Karpas-422 (cell line): ENCODE measurements at regions not wholly inside any gene's neighbourhood (a gene's known extent, or its start where the extent isn't known, plus 50 kb on each side); places are given as distances from the start of the nearest gene placed in this dataset.
"Not testable (repeated sequence)": the region's sequence is repeated elsewhere in the genome, so short reads cannot be mapped to it uniquely, and the experiment has no call there.

ENCODE experiments used
- DNase-seq: peaks from one replicate; pipeline ENCODE4 v3.0.0-alpha.2; 2015
- H2AFZ ChIP-seq: fragments of 200-600 bp; sonication (generic); 2 replicates; pipeline ENCODE4 v1.6.1; 2014; ENCODE audit warnings: antibody characterized with exemption, low read length, mixed read lengths
- H3K27ac ChIP-seq: fragments of 200-600 bp; sonication (generic); 2 replicates; pipeline ENCODE4 v1.5.1; 2014; ENCODE audit warnings: mild to moderate bottlenecking, low read length, moderate library complexity
- H3K27me3 ChIP-seq: fragments of 200-600 bp; sonication (generic); 2 replicates; pipeline ENCODE4 v1.6.1; 2014; ENCODE audit warnings: low read length, mixed read lengths
- H3K36me3 ChIP-seq: fragments of 200-600 bp; sonication (generic); 2 replicates; pipeline ENCODE4 v1.6.1; 2014; ENCODE audit warnings: low read length, mixed read lengths; ENCODE audit not compliant: insufficient read depth
- H3K4me1 ChIP-seq: fragments of 200-600 bp; sonication (generic); 2 replicates; pipeline ENCODE4 v1.6.1; 2014; ENCODE audit warnings: mild to moderate bottlenecking, low read length, mixed read lengths
- H3K4me2 ChIP-seq: fragments of 200-600 bp; sonication (generic); 2 replicates; pipeline ENCODE4 v1.6.1; 2014; ENCODE audit warnings: low read length, low read depth, mild to moderate bottlenecking; ENCODE audit not compliant: poor library complexity, severe bottlenecking
- H3K4me3 ChIP-seq: fragments of 200-600 bp; sonication (generic); 2 replicates; pipeline ENCODE4 v1.5.1; 2014; ENCODE audit warnings: mild to moderate bottlenecking, antibody characterized with exemption, low read length, mixed read lengths
- H3K79me2 ChIP-seq: fragments of 200-600 bp; sonication (generic); 2 replicates; pipeline ENCODE4 v1.6.1; 2014; ENCODE audit warnings: mild to moderate bottlenecking, low read length, mixed read lengths
- H3K9ac ChIP-seq: fragments of 200-600 bp; sonication (generic); 2 replicates; pipeline ENCODE4 v1.6.0; 2014; ENCODE audit warnings: low read length
- H3K9me2 ChIP-seq: fragments of 200-600 bp; sonication (generic), shearing (Covaris generic); replicated peaks from 2 replicates; pipeline ENCODE4 v1.6.0; 2014; ENCODE audit warnings: mild to moderate bottlenecking, low read length, moderate library complexity; ENCODE audit not compliant: insufficient read depth
- H3K9me3 ChIP-seq: fragments of 300-700, 200-600 bp; sonication (generic); 2 replicates; pipeline ENCODE4 v1.6.1; 2014; ENCODE audit warnings: low read length, mixed read lengths
- H4K20me1 ChIP-seq: fragments of 200-600 bp; sonication (generic); 2 replicates; pipeline ENCODE4 v1.6.1; 2014; ENCODE audit warnings: mild to moderate bottlenecking, antibody characterized with exemption, low read length, low read depth; ENCODE audit not compliant: insufficient read depth

- not testable (repeated sequence) for H3K4me1 ChIP-seq, H2AFZ ChIP-seq, H3K79me2 ChIP-seq, DNase-seq, H3K36me3 ChIP-seq, H4K20me1 ChIP-seq, H3K9me3 ChIP-seq, H3K27ac ChIP-seq, H3K9ac ChIP-seq, H3K4me2 ChIP-seq, H3K4me3 ChIP-seq, H3K9me2 ChIP-seq, H3K27me3 ChIP-seq
Measured at GRCh38 chr2:49844113-49844512, 689.8 kb upstream of the FSHR start.

DNA sequence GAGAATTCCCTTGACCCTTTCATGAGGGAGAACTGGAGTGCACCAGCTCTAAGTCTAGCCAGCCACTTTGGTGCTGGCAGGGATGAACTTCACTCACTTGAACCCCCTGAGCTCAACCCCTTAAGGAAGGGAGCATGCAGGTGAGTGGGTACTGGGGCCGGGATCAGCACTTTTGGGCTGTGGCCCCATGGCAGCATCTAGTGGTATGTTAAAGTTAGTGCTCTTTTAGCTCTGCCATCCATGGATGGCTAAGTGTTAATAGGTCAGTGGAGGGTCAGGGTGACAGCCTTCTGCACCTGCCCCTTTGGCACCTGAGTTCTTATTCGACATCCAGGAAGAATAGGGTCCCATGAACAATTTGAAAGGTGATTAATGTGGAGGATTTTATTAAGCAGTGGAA, 689.0 kb upstream of the FSHR start:
- no peaks in the 10 kb centered on the region for H3K79me2 ChIP-seq
- no peaks in the 10 kb centered on the region for H4K20me1 ChIP-seq
- H3K4me1 ChIP-seq, result no peaks in the 10 kb centered on the region
- no peak overlapping the region for H2AFZ ChIP-seq
- no peak overlapping the region for H3K27ac ChIP-seq
- H3K9me2 ChIP-seq, result no peaks in the 10 kb centered on the region
- no peak overlapping the region for H3K4me3 ChIP-seq
- peaks cover 4% of the 10 kb centered on the region; the same call in 1 of the 2 replicates for H3K9me3 ChIP-seq
- no peak for DNase-seq
- no peaks in the 10 kb centered on the region for H3K27me3 ChIP-seq
- H3K36me3 ChIP-seq, result no peaks in the 10 kb centered on the region
- no peak overlapping the region for H3K4me2 ChIP-seq
- no peak overlapping the region for H3K9ac ChIP-seq

- H3K4me3 ChIP-seq, result no peak overlapping the region
- H3K36me3 ChIP-seq, result no peaks in the 10 kb centered on the region
- H3K9me2 ChIP-seq, result no peaks in the 10 kb centered on the region
- no peaks in the 10 kb centered on the region for H3K27me3 ChIP-seq
- no peak for DNase-seq
- no peaks in the 10 kb centered on the region for H4K20me1 ChIP-seq
- H3K79me2 ChIP-seq, result no peaks in the 10 kb centered on the region
- peaks cover 4% of the 10 kb centered on the region; the same call in 1 of the 2 replicates for H3K9me3 ChIP-seq
- no peak overlapping the region for H2AFZ ChIP-seq
- H3K4me2 ChIP-seq, result no peak overlapping the region
- no peaks in the 10 kb centered on the region for H3K4me1 ChIP-seq
- H3K9ac ChIP-seq, result no peak overlapping the region
- no peak overlapping the region for H3K27ac ChIP-seq
Measured at GRCh38 chr2:49840428-49840975, 686.2 kb upstream of the FSHR start.

- no peaks in the 10 kb centered on the region for H3K4me1 ChIP-seq
- H3K27me3 ChIP-seq, result no peaks in the 10 kb centered on the region
- peaks cover 4% of the 10 kb centered on the region; the same call in 1 of the 2 replicates for H3K9me3 ChIP-seq
- no peak overlapping the region for H3K4me3 ChIP-seq
- H3K9me2 ChIP-seq, result no peaks in the 10 kb centered on the region
- no peak overlapping the region for H3K4me2 ChIP-seq
- no peaks in the 10 kb centered on the region for H3K79me2 ChIP-seq
- no peak overlapping the region for H3K9ac ChIP-seq
- H3K27ac ChIP-seq, result no peak overlapping the region
- H3K36me3 ChIP-seq, result no peaks in the 10 kb centered on the region
- H2AFZ ChIP-seq, result no peak overlapping the region
- no peak for DNase-seq
- no peaks in the 10 kb centered on the region for H4K20me1 ChIP-seq
Measured at GRCh38 chr2:49839818-49840217, 685.5 kb upstream of the FSHR start.

DNA sequence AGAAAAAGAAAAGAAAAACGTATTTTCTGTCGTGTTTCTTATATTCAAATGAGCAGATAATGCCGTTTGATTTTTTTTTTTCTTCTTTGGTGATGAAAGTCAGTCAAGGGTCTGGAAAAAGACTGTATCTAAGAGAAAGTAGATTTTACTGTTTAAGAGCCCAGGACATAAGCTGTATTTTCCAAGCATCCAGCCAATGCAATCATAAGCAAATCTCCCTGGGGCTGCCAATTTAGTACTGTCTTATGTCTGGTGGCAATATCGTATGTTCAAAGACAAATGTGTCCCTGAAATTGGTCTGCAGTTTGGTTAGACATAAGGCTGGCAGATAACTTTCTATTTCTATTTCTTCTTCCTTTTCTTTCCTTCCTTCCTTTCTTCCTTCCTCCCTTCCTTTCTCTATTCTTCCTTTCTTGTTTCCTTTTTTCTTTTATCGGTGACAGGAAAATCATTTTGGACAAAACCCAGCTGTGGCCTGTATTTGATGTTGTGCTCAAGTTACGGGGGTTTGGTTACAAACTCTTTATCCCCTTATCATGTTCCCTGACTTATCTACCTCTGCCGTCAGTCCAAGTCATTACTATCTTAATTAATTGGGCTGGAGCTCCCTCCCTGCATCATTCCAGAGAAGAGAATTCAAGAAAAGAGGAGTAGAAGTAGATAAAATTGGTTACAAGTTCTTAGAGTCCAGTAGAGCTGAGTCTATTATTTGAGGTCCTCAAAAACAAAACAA, 683.4 kb upstream of the FSHR start:
- DNase-seq, result no peak
- Histone ChIP-seq H3K9ac (no peak overlapping the region), H3K79me2 (no peaks in the 10 kb centered on the region), H3K27me3 (no peaks in the 10 kb centered on the region), H3K9me3 (no peaks in the 10 kb centered on the region), H2AFZ (no peak overlapping the region), H3K36me3 (no peaks in the 10 kb centered on the region), H3K4me3 (no peak overlapping the region), H3K27ac (no peak overlapping the region), H4K20me1 (no peaks in the 10 kb centered on the region), H3K9me2 (no peaks in the 10 kb centered on the region), H3K4me2 (no peak overlapping the region), H3K4me1 (no peaks in the 10 kb centered on the region)

DNA sequence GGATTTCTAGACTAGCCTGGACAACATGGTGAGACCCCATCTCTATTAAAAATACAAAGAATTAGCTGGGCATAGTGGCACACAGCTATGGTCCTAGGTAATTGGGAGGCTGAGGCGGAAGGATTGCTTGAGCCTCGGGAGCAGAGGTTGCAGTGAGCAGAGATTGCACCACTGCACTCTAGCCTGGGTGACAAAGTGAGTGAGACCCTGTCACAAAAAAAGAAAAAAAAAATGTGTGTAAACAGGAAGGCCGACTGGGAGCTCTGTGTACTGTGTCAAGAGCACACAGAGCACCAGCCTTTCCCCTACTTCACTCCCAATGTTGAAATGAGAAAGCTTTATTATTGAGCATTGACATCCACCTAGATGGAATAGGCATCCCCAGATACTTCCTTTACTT, 681.7 kb upstream of the FSHR start:
- Histone ChIP-seq H3K79me2 (no peaks in the 10 kb centered on the region), H3K4me3 (no peak overlapping the region), H3K4me1 (no peaks in the 10 kb centered on the region), H3K36me3 (no peaks in the 10 kb centered on the region), H3K9me3 (no peaks in the 10 kb centered on the region), H4K20me1 (no peaks in the 10 kb centered on the region), H3K27me3 (no peaks in the 10 kb centered on the region), H2AFZ (no peak overlapping the region), H3K9me2 (no peaks in the 10 kb centered on the region), H3K9ac (no peak overlapping the region), H3K27ac (no peak overlapping the region), H3K4me2 (no peak overlapping the region)
- DNase-seq, result no peak

DNA sequence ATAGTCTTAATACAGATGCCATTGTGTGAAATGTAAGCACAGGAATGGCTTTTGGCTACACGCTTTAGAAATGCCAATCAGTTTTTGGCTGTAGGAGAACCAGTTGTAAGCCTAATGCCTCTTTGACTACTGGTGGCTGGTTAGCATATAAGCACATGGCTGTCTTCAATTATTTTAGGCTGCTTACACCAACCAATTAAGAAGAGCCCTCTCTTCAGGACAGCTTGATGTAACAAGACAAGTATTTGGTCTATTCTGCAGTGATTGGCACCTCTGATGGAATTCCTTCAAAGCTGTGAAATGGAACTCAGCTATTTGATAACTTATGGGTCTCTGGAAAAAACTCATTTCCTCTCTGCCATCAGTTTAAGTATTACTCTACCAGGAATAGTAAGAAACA, 680.1 kb upstream of the FSHR start:
- Histone ChIP-seq H4K20me1 (no peaks in the 10 kb centered on the region), H3K27me3 (no peaks in the 10 kb centered on the region), H3K4me3 (no peak overlapping the region), H2AFZ (no peak overlapping the region; the same call in 1 of the 2 replicates), H3K27ac (no peak overlapping the region), H3K79me2 (no peaks in the 10 kb centered on the region), H3K4me2 (no peak overlapping the region), H3K4me1 (no peaks in the 10 kb centered on the region), H3K36me3 (no peaks in the 10 kb centered on the region), H3K9ac (no peak overlapping the region), H3K9me2 (no peaks in the 10 kb centered on the region), H3K9me3 (no peaks in the 10 kb centered on the region)
- no peak for DNase-seq

DNA sequence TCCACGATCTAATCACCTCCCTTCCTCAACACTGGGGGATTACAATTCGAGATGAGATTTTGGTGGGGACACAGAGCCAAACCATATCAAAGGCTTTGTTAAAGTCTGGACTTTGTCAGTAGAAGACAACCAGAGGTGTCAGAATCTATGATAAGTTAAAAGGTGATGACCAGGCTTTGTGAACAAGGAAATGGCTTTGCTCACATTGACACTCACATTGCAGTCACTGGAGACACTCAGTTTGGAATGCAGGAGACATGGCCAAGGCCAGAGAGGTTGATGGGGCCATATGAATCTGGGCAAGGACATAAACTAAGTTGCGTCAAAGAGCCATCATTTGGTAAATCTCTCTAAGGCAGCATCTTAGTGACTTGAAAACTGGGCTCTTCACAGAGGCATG, 678.2 kb upstream of the FSHR start:
- Histone ChIP-seq H3K27ac (no peak overlapping the region), H3K9ac (no peak overlapping the region), H3K79me2 (no peaks in the 10 kb centered on the region)

More for the DNA sequence above, 678.2 kb upstream of the FSHR start:
- Histone ChIP-seq H3K4me3 (no peak overlapping the region), H3K27me3 (no peaks in the 10 kb centered on the region), H3K4me2 (no peak overlapping the region), H3K9me2 (no peaks in the 10 kb centered on the region; the same call in 1 of the 2 replicates), H2AFZ (no peak overlapping the region), H4K20me1 (no peaks in the 10 kb centered on the region), H3K4me1 (no peaks in the 10 kb centered on the region), H3K9me3 (no peaks in the 10 kb centered on the region), H3K36me3 (no peaks in the 10 kb centered on the region)
- DNase-seq, result no peak
